Testis (tissue), 2 donors: ENCODE measurements at regions not wholly inside any gene's neighbourhood (a gene's known extent, or its start where the extent isn't known, plus 50 kb on each side); places are given as distances from the start of the nearest gene placed in this dataset.

ENCODE experiments used
- DNase-seq: peaks from one replicate; pipeline ENCODE4 v3.0.0-alpha.2; 2019
- H3K27ac ChIP-seq, 2 donors: fragments of 200-600 bp; sonication (generic); one replicate each; pipeline ENCODE4 v1.5.1; 2019
- H3K27me3 ChIP-seq: fragments of 200-600 bp; sonication (generic); one replicate; pipeline ENCODE4 v1.5.1; 2019
- H3K36me3 ChIP-seq: fragments of 200-600 bp; sonication (generic); one replicate; pipeline ENCODE4 v1.5.1; 2017; ENCODE audit warnings: low read depth; ENCODE audit errors: missing control alignments
- H3K4me1 ChIP-seq: fragments of 200-600 bp; sonication (generic); one replicate; pipeline ENCODE4 v1.5.1; 2019
- H3K4me3 ChIP-seq, 2 donors: fragments of 200-600 bp; sonication (generic); one replicate each; pipeline ENCODE4 v1.5.1; 2017 to 2019
- H3K9me3 ChIP-seq: fragments of 200-600 bp; sonication (generic); one replicate; pipeline ENCODE4 v1.5.1; 2017
- CTCF ChIP-seq, 3 experiments: fragments of 450-650 bp in 2 of 3; fragments of 200-600 bp in 1 of 3; sonication (generic) in 1 of 3; IDR thresholded peaks; one replicate each; pipeline ENCODE4 v1.5.1; 2016 to 2019; ENCODE audit warnings: antibody characterized with exemption in 3 of 3, mild to moderate bottlenecking in 2 of 3, moderate library complexity in 1 of 3
- POLR2A ChIP-seq: fragments of 450-650 bp; IDR thresholded peaks from one replicate; pipeline ENCODE4 v1.6.1; 2017; ENCODE audit warnings: antibody characterized with exemption, mild to moderate bottlenecking, moderate library complexity
- WGBS, 2 donors: methylation state at CpG; one replicate each; pipeline ENCODE4 v1.1.5; 2018; 5-methylcytosine and 5-hydroxymethylcytosine counted together
- intact Hi-C: fragments of 100-400 bp; cut with DNase I; formaldehyde crosslinking; loops from one replicate; pipeline ENCODE4 v1.15.1; 2023; ENCODE audit warnings: low total_unique reads

GRCh38 chr15:69859866-69860265 lies 237.9 kb downstream of the TLE3 start:
- Histone ChIP-seq H3K36me3 (no peaks in the 10 kb centered on the region), H3K27ac (no peak overlapping the region), H3K27me3 (no peaks in the 10 kb centered on the region), H3K9me3 (no peaks in the 10 kb centered on the region), H3K4me1 (no peaks in the 10 kb centered on the region), H3K4me3 (no peak overlapping the region)
- TF ChIP-seq CTCF (IDR thresholded peaks at IDR 0.05) (no peak), POLR2A (no peak)
- WGBS, 2 donors, result 95% methylated on average over 5 of the region's 5 CpGs
- DNase-seq, result no peak
- intact Hi-C loops, result no loop called here

DNA sequence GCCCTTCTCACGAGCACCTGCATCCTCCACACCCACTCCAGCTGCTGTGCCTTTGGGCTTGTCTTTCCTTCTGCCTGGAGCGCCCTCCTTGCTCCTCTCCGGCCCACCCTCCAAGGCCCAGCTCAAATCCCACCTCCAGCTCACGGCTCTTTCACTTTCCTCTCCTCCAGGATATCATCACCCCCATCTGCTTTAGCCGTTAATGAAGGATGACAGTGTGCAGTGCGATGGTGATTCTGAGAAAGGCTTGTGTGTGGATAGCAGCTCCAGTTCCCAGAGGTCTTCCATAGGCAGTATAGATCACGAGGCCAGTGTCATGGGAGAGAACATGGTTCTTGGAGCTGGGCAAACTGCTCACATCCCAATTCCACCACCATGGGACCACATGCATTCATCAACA lies 237.4 kb downstream of the TLE3 start:
- WGBS, 2 donors, result 93 to 96% methylated on average over 7 of the region's 7 CpGs

DNA sequence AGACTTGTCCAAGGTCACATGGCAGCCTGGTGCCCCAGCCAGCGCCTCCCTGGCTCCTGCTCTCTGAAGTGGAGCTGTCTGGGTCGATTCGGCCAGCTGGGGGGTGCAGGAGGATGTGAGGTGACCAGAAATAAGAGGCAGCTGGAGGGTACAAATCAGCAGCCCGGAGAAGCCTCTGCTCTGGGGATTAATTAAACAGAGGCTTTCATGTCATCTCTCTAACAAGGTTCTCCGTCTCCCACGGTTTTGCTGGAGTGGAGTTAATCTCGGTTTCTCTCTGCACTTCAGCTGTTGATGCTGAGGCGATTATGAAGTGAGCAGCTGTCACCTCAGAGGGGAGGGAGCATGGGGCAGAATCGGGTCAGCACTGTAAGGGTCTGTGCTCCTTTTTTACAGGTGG lies 236.8 kb downstream of the TLE3 start:
- no peak for DNase-seq
- H3K36me3 ChIP-seq, result no peaks in the 10 kb centered on the region
- intact Hi-C loops, result no loop called here
- H3K4me3 ChIP-seq, result no peak overlapping the region
- 67 to 69% methylated on average over 9 of the region's 9 CpGs for WGBS, 2 donors
- H3K27me3 ChIP-seq, result no peaks in the 10 kb centered on the region
- no peak overlapping the region for H3K27ac ChIP-seq
- TF ChIP-seq CTCF (IDR thresholded peaks at IDR 0.05) (no peak), POLR2A (no peak)
- H3K9me3 ChIP-seq, result no peaks in the 10 kb centered on the region
- no peaks in the 10 kb centered on the region for H3K4me1 ChIP-seq

More for the DNA sequence above, 237.4 kb downstream of the TLE3 start:
- intact Hi-C loops, result no loop called here
- no peaks in the 10 kb centered on the region for H3K9me3 ChIP-seq
- no peaks in the 10 kb centered on the region for H3K36me3 ChIP-seq
- H3K27ac ChIP-seq, result no peak overlapping the region
- no peaks in the 10 kb centered on the region for H3K4me1 ChIP-seq
- TF ChIP-seq POLR2A (no peak), CTCF (IDR thresholded peaks at IDR 0.05) (no peak)
- DNase-seq, result no peak
- H3K27me3 ChIP-seq, result no peaks in the 10 kb centered on the region
- no peak overlapping the region for H3K4me3 ChIP-seq

GRCh38 chr15:69861331-69862171 lies 236.2 kb downstream of the TLE3 start:
- no peak for DNase-seq
- WGBS, 2 donors, result 64 to 68% methylated on average over 8 of the region's 8 CpGs
- no peaks in the 10 kb centered on the region for H3K27me3 ChIP-seq
- no peak for TF ChIP-seq CTCF (IDR thresholded peaks at IDR 0.05)
- no peak for TF ChIP-seq POLR2A
- intact Hi-C loops, result no loop called here
- H3K36me3 ChIP-seq, result no peaks in the 10 kb centered on the region
- H3K9me3 ChIP-seq, result no peaks in the 10 kb centered on the region
- no peak overlapping the region for H3K27ac ChIP-seq
- no peaks in the 10 kb centered on the region for H3K4me1 ChIP-seq
- H3K4me3 ChIP-seq, result no peak overlapping the region

GRCh38 chr15:69862540-69862939 lies 235.2 kb downstream of the TLE3 start:
- Histone ChIP-seq H3K4me1 (no peaks in the 10 kb centered on the region), H3K36me3 (no peaks in the 10 kb centered on the region), H3K4me3 (no peak overlapping the region), H3K27me3 (no peaks in the 10 kb centered on the region), H3K9me3 (no peaks in the 10 kb centered on the region), H3K27ac (no peak overlapping the region)
- DNase-seq, result no peak
- 93% methylated on average over 4 of the region's 4 CpGs for WGBS, 2 donors
- no peak for TF ChIP-seq CTCF (IDR thresholded peaks at IDR 0.05)
- no peak for TF ChIP-seq POLR2A
- intact Hi-C loops, result no loop called here
